Natural killer cell (primary cell): ENCODE measurements at regions not wholly inside any gene's neighbourhood (a gene's known extent, or its start where the extent isn't known, plus 50 kb on each side); places are given as distances from the start of the nearest gene placed in this dataset.

ENCODE experiments used
- ATAC-seq, 3 donors: fragments of 150-1000 bp in 2 of 3; fragments of 200-7000 bp in 1 of 3; cut with Tn5 transposase; 1 replicate in 1 of 3; 2 replicates in 2 of 3; pipeline ENCODE4 v1.10.0; 2021; ENCODE audit warnings: mild to moderate bottlenecking in 2 of 3, moderate library complexity in 2 of 3
- DNase-seq, 2 donors: peaks; one replicate each; pipeline versions ENCODE4 v3.0.0 to v3.0.0-alpha.2; 2013 to 2021; ENCODE audit warnings: mixed read lengths in 1 of 2
- H3K27ac ChIP-seq: one replicate; pipeline ENCODE4 v1.5.1; 2013; ENCODE audit warnings: mild to moderate bottlenecking, low read length
- H3K27me3 ChIP-seq: one replicate; pipeline ENCODE4 v1.6.1; 2013; ENCODE audit warnings: low read length; ENCODE audit not compliant: control insufficient read depth, insufficient read depth
- H3K36me3 ChIP-seq: one replicate; pipeline ENCODE4 v1.6.1; 2013; ENCODE audit warnings: low read length; ENCODE audit not compliant: control insufficient read depth, insufficient read depth
- H3K4me1 ChIP-seq: one replicate; pipeline ENCODE4 v1.6.1; 2013; ENCODE audit warnings: low read length; ENCODE audit not compliant: control insufficient read depth, insufficient read depth
- H3K4me3 ChIP-seq: one replicate; pipeline ENCODE4 v1.5.1; 2013; ENCODE audit warnings: low read length
- H3K9me3 ChIP-seq: one replicate; pipeline ENCODE4 v1.6.1; 2013; ENCODE audit warnings: low read length; ENCODE audit not compliant: control insufficient read depth, insufficient read depth
- H3K27ac Mint-ChIP-seq, 2 donors: one replicate each; pipeline ENCODE4 v1.8.0; 2022; ENCODE audit warnings: mild to moderate bottlenecking in 2 of 2, mixed read lengths in 2 of 2, moderate library complexity in 1 of 2
- H3K27me3 Mint-ChIP-seq, 2 donors: one replicate each; pipeline ENCODE4 v1.8.0; 2022; ENCODE audit warnings: low read depth in 2 of 2, mixed read lengths in 2 of 2
- H3K36me3 Mint-ChIP-seq: one replicate; pipeline ENCODE4 v1.8.0; 2022; ENCODE audit warnings: mixed read lengths
- H3K4me1 Mint-ChIP-seq, 2 donors: one replicate each; pipeline ENCODE4 v1.8.0; 2022; ENCODE audit warnings: mixed read lengths in 2 of 2
- H3K4me3 Mint-ChIP-seq: one replicate; pipeline ENCODE4 v1.8.0; 2022; ENCODE audit warnings: mild to moderate bottlenecking, moderate library complexity, mixed read lengths
- H3K9me3 Mint-ChIP-seq, 2 donors: one replicate each; pipeline ENCODE4 v1.8.0; 2022; ENCODE audit warnings: mixed read lengths in 2 of 2
- WGBS: methylation state at CpG from one replicate; pipeline ENCODE4 v1.1.7; 2013; ENCODE audit warnings: missing lambda C conversion rate; ENCODE audit not compliant: insufficient coverage; 5-methylcytosine and 5-hydroxymethylcytosine counted together
- intact Hi-C: fragments of 100-400 bp; cut with micrococcal nuclease; formaldehyde crosslinking; loops from one replicate; pipeline ENCODE4 v1.14.2; 2022
- TF ChIP-seq, protein P1 (sequence below): fragments of 200-600 bp; IDR thresholded peaks from one replicate; pipeline ENCODE4 v1.8.0; 2022; ENCODE audit warnings: antibody characterized with exemption

DNA sequence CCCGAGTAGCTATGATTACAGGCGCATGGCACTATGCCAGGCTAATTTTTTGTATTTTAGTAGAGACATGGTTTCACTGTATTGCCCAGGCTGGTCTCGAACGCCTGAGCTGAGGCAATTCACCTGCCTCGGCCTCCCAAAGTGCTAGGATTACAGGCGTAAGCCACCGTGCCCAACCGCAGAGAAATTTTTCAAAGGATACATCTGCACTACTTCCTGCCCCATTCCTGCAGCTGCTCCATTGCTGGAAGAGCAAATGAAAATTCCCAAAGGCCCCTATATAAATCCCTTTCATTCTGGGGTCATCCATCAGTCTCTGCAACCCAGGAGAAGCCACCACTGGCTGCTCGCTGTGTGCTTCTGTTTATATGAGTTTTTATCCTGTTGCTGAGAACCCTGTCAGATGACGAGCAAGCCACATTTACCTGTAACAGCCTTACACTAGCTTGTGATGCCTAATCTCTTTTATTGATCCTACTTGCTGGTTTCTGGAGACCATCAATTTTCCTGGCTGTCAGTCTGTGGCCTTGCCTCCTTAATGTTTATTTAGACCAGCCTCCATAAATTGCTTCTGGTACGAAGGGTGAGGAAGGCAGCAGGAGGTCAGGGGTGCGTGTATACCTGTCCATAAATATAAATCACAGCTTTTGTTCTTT lies 925.3 kb downstream of the TLE4 start:
- H3K4me1 ChIP-seq = no peaks in the 10 kb centered on the region
- H3K36me3 Mint-ChIP-seq = no peaks in the 10 kb centered on the region
- no peaks in the 10 kb centered on the region for H3K4me1 Mint-ChIP-seq
- H3K4me3 ChIP-seq = no peak overlapping the region
- H3K27ac Mint-ChIP-seq = no peak overlapping the region
- no peak for ATAC-seq
- intact Hi-C loops = no loop called here
- peaks cover 11% of the 10 kb centered on the region in 2 donors for H3K9me3 Mint-ChIP-seq
- DNase-seq = no peak
- H3K27me3 ChIP-seq = no peaks in the 10 kb centered on the region
- TF ChIP-seq, protein P1, sequence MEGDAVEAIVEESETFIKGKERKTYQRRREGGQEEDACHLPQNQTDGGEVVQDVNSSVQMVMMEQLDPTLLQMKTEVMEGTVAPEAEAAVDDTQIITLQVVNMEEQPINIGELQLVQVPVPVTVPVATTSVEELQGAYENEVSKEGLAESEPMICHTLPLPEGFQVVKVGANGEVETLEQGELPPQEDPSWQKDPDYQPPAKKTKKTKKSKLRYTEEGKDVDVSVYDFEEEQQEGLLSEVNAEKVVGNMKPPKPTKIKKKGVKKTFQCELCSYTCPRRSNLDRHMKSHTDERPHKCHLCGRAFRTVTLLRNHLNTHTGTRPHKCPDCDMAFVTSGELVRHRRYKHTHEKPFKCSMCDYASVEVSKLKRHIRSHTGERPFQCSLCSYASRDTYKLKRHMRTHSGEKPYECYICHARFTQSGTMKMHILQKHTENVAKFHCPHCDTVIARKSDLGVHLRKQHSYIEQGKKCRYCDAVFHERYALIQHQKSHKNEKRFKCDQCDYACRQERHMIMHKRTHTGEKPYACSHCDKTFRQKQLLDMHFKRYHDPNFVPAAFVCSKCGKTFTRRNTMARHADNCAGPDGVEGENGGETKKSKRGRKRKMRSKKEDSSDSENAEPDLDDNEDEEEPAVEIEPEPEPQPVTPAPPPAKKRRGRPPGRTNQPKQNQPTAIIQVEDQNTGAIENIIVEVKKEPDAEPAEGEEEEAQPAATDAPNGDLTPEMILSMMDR = no peak
- no peak overlapping the region for H3K27ac ChIP-seq
- WGBS = 82% methylated on average over 12 of the region's 12 CpGs
- no peaks in the 10 kb centered on the region for H3K9me3 ChIP-seq
- no peaks in the 10 kb centered on the region for H3K36me3 ChIP-seq
- no peak overlapping the region for H3K4me3 Mint-ChIP-seq
- H3K27me3 Mint-ChIP-seq = no peaks in the 10 kb centered on the region

- Histone ChIP-seq H3K4me3 (no peak overlapping the region), H3K36me3 (no peaks in the 10 kb centered on the region), H3K9me3 (no peaks in the 10 kb centered on the region), H3K27me3 (no peaks in the 10 kb centered on the region), H3K27ac (no peak overlapping the region), H3K4me1 (no peaks in the 10 kb centered on the region)
- Mint-ChIP-seq H3K9me3 (peaks cover 7 to 9% of the 10 kb centered on the region in 2 donors), H3K27ac (no peak overlapping the region), H3K4me3 (no peak overlapping the region), H3K36me3 (no peaks in the 10 kb centered on the region), H3K27me3 (no peaks in the 10 kb centered on the region), H3K4me1 (no peaks in the 10 kb centered on the region)
- intact Hi-C loops = no loop called here
- no peak for ATAC-seq
- TF ChIP-seq, protein P1 = no peak
- no peak for DNase-seq
Observed at GRCh38 chr9:80493258-80493657, 921.5 kb downstream of the TLE4 start.

DNA sequence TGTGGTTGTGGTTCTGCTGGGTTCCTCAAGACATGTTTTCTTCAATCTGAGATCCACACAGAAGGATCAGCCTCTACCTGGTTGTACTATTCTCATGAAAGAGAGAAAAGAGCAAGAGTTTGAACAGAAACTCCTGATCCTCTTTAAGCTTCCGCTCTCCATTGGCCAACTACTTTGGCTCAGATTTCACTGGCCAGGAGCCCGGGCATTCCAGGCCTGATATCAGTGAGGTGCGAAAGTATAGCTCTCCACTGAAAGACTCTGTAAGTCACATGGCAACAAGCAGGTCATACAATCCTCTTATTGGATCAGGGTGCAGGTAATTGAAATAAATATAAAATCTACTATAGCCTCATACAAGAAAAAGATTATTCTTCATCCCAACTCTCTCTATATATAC lies 920.5 kb downstream of the TLE4 start:
- H3K4me1 Mint-ChIP-seq = no peaks in the 10 kb centered on the region
- H3K27ac Mint-ChIP-seq = no peak overlapping the region
- WGBS = 86% methylated on average over 3 of the region's 3 CpGs

More for the DNA sequence above, 920.5 kb downstream of the TLE4 start:
- H3K9me3 ChIP-seq = no peaks in the 10 kb centered on the region
- Mint-ChIP-seq H3K27me3 (no peaks in the 10 kb centered on the region), H3K36me3 (no peaks in the 10 kb centered on the region), H3K4me3 (no peak overlapping the region), H3K9me3 (peaks cover 7 to 9% of the 10 kb centered on the region in 2 donors)
- TF ChIP-seq, protein P1 = no peak
- intact Hi-C loops = no loop called here
- no peaks in the 10 kb centered on the region for H3K27me3 ChIP-seq
- no peak for DNase-seq
- no peak for ATAC-seq
- H3K4me3 ChIP-seq = no peak overlapping the region
- no peak overlapping the region for H3K27ac ChIP-seq
- H3K4me1 ChIP-seq = no peaks in the 10 kb centered on the region
- H3K36me3 ChIP-seq = no peaks in the 10 kb centered on the region
